ENCODE measurements at regions not wholly inside any gene's neighbourhood (a gene's known extent, or its start where the extent isn't known, plus 50 kb on each side); places are given as distances from the start of the nearest gene placed in this dataset.

GRCh38 chr2:64848945-64849344, 140.3 kb upstream of the SLC1A4 start (continued):
- TF ChIP-seq CTCF (IDR thresholded peaks at IDR 0.05; ENCODE audit: control extremely low read depth in 1 of 3, insufficient read depth in 1 of 3, low read depth in 1 of 3, low read length in 3 of 3) (no peak), EGR1 (IDR thresholded peaks at IDR 0.05; ENCODE audit: borderline replicate concordance, low read depth, low read length) (no peak), TCF12 (IDR thresholded peaks at IDR 0.05; ENCODE audit: low read depth, low read length) (no peak), NRF1 (IDR thresholded peaks at IDR 0.05; ENCODE audit: low read depth, low read length) (no peak), EZH2 (IDR thresholded peaks at IDR 0.05; ENCODE audit: low read depth, low read length, severe bottlenecking) (no peak), TBP (IDR thresholded peaks at IDR 0.05; ENCODE audit: low read depth, low read length) (no peak), GABPA (IDR thresholded peaks at IDR 0.05; ENCODE audit: borderline replicate concordance, insufficient read depth, low read length) (no peak), CHD1 (IDR thresholded peaks at IDR 0.05; ENCODE audit: low read depth, low read length) (no peak)

Measured in H1 (cell line).